ENCODE measurements at regions not wholly inside any gene's neighbourhood (a gene's known extent, or its start where the extent isn't known, plus 50 kb on each side); places are given as distances from the start of the nearest gene placed in this dataset.

GRCh38 chr20:39878809-39879208 is 810.2 kb downstream of the MAFB start:
- no peak overlapping the region for H3K27ac ChIP-seq (ENCODE audit: low read depth, low read length)
- no peak for DNase-seq (ENCODE audit: low read depth in 1 of 2, low spot score in 2 of 2)
- TF ChIP-seq JUND (IDR thresholded peaks at IDR 0.05; ENCODE audit: low read length) (no peak), CHD1 (IDR thresholded peaks at IDR 0.05; ENCODE audit: low read depth, low read length) (no peak), NANOG (IDR thresholded peaks at IDR 0.05; ENCODE audit: insufficient read depth, low read depth, low read length, poor library complexity, severe bottlenecking) (no peak), E2F6 (IDR thresholded peaks at IDR 0.05) (no peak), CHD2 (IDR thresholded peaks at IDR 0.05; ENCODE audit: low read length) (no peak), SUZ12 (IDR thresholded peaks at IDR 0.05; ENCODE audit: low read length) (no peak), SP1 (IDR thresholded peaks at IDR 0.05; ENCODE audit: low read depth, low read length) (no peak), ATF2 (IDR thresholded peaks at IDR 0.05; ENCODE audit: low read length) (no peak), RBBP5 (IDR thresholded peaks at IDR 0.05; ENCODE audit: borderline replicate concordance, low read depth, low read length) (no peak), MAFK (IDR thresholded peaks at IDR 0.05; ENCODE audit: low read depth, low read length) (no peak), PHF8 (conservative IDR thresholded peaks at IDR 0.05; ENCODE audit: low read depth, low read length) (no peak), CREB1 (IDR thresholded peaks at IDR 0.05) (no peak), JUN (IDR thresholded peaks at IDR 0.05; ENCODE audit: low read depth, low read length) (no peak), TEAD4 (IDR thresholded peaks at IDR 0.05; ENCODE audit: low read depth, low read length) (no peak)

More at GRCh38 chr20:39878809-39879208, 810.2 kb downstream of the MAFB start:
- Histone ChIP-seq H3K9me3 (ENCODE audit: insufficient read depth in 2 of 2, low read depth in 1 of 2, low read length in 1 of 2) (peaks cover 7 to 8% of the 10 kb centered on the region in 2 experiments; a peak in 3 of 4 replicates), H2BK5ac (ENCODE audit: low read depth, low read length) (no peak overlapping the region), H3K14ac (ENCODE audit: insufficient read length) (no peak overlapping the region), H3K27me3 (replicated peaks in 1 of 4; ENCODE audit: control insufficient read depth in 3 of 4, extremely low read depth in 1 of 4, insufficient read depth in 3 of 4, low read length in 3 of 4) (no peaks in the 10 kb centered on the region), H4K8ac (ENCODE audit: extremely low read depth, insufficient read depth, low read length) (no peak overlapping the region), H2BK12ac (ENCODE audit: low read depth, low read length) (no peak overlapping the region), H3K4me3 (ENCODE audit: extremely low read depth in 1 of 4, insufficient read depth in 2 of 4, low read depth in 3 of 4, low read length in 4 of 4) (no peak overlapping the region), H3K9ac (replicated peaks in 1 of 4; ENCODE audit: extremely low read depth in 1 of 4, low read depth in 3 of 4, low read length in 3 of 4) (no peak overlapping the region), H2BK120ac (replicated peaks; ENCODE audit: low read depth, low read length) (no peak overlapping the region), H2BK20ac (ENCODE audit: low read length) (no peak overlapping the region), H3K23ac (ENCODE audit: insufficient read length) (no peak overlapping the region), H3K4me1 (replicated peaks in 1 of 4; ENCODE audit: control insufficient read depth in 3 of 4, insufficient read depth in 4 of 4, low read length in 3 of 4) (no peaks in the 10 kb centered on the region; a peak in 1 of 7 replicates), H3K79me1 (ENCODE audit: low read depth, low read length) (no peaks in the 10 kb centered on the region), H3K4ac (replicated peaks; ENCODE audit: insufficient read length, low read depth, low read length) (no peak overlapping the region), H2BK15ac (ENCODE audit: low read length) (no peak overlapping the region), H3K18ac (ENCODE audit: extremely low read depth, low read length) (no peak overlapping the region), H3K79me2 (ENCODE audit: control insufficient read depth in 1 of 2, insufficient read depth in 2 of 2, low read length in 2 of 2) (no peaks in the 10 kb centered on the region), H3K36me3 (ENCODE audit: control insufficient read depth in 2 of 4, insufficient read depth in 4 of 4, low read length in 3 of 4) (no peaks in the 10 kb centered on the region), H3K56ac (replicated peaks; ENCODE audit: insufficient read length, low read depth, low read length) (no peak overlapping the region), H4K5ac (ENCODE audit: insufficient read length, low read depth, low read length) (no peak overlapping the region), H3K4me2 (ENCODE audit: insufficient read depth in 1 of 2, low read depth in 2 of 2, low read length in 2 of 2) (no peak overlapping the region), H2AFZ (ENCODE audit: low read length) (no peak overlapping the region), H3K23me2 (ENCODE audit: low read depth, low read length) (no peaks in the 10 kb centered on the region), H4K20me1 (replicated peaks in 1 of 2; ENCODE audit: control insufficient read depth in 1 of 2, insufficient read depth in 2 of 2, low read length in 2 of 2) (no peaks in the 10 kb centered on the region), H2AK5ac (ENCODE audit: low read depth, low read length) (no peak overlapping the region), H4K91ac (replicated peaks; ENCODE audit: insufficient read length, low read length) (no peak overlapping the region)
- ChIA-PET POLR2A (ENCODE audit: partially characterized antibody) (no interaction called here), CTCF (ENCODE audit: partially characterized antibody) (interaction anchor here (1.0 to 1.2 kb wide), 4 partner anchors 27 to 609 kb away, joined by 3 read pairs; no protein-coding TSS in a partner anchor)
- WGBS, 2 experiments (ENCODE audit: extremely low coverage in 1 of 2, insufficient coverage in 1 of 2, insufficient read length in 1 of 2, insufficient replicate concordance in 2 of 2, low coverage in 1 of 2, low lambda C conversion rate in 2 of 2, missing lambda C conversion rate in 1 of 2) = 73% methylated on average over 2 of the region's 2 CpGs; no CpG with 5 or more reads in 1 of the 2 experiments
- no peak for FAIRE-seq
